ENCODE measurements at regions not wholly inside any gene's neighbourhood (a gene's known extent, or its start where the extent isn't known, plus 50 kb on each side); places are given as distances from the start of the nearest gene placed in this dataset.

- TF ChIP-seq EGR1 (IDR thresholded peaks at IDR 0.05; ENCODE audit: low read depth) (no peak), SIN3A (IDR thresholded peaks at IDR 0.05; ENCODE audit: low read depth) (no peak), CEBPB (IDR thresholded peaks at IDR 0.05; ENCODE audit: low read depth) (no peak), MAX (IDR thresholded peaks at IDR 0.05) (no peak), TCF7L2 (IDR thresholded peaks at IDR 0.05; ENCODE audit: borderline replicate concordance, extremely low read depth, insufficient read depth, insufficient read length) (no peak), RAD21 (IDR thresholded peaks at IDR 0.05; ENCODE audit: low read depth) (no peak)
These were observed 170.1 kb upstream of the SEMA3D start (continued) for GRCh38 chr7:85356916-85357315.

GRCh38 chr7:85343484-85343883 is 156.6 kb upstream of the SEMA3D start:
- DNase-seq (ENCODE audit: low read depth, low spot score), result no peak
- no peak for ATAC-seq
- Histone ChIP-seq H3K4me1 (ENCODE audit: control insufficient read depth in 1 of 2, insufficient read depth in 2 of 2, low read length in 2 of 2) (no peaks in the 10 kb centered on the region), H3K36me3 (ENCODE audit: control insufficient read depth in 1 of 2, insufficient read depth in 2 of 2, low read length in 2 of 2) (no peaks in the 10 kb centered on the region), H3K9me3 (ENCODE audit: control insufficient read depth in 1 of 2, insufficient read depth in 1 of 2, low read depth in 1 of 2, low read length in 2 of 2) (no peaks in the 10 kb centered on the region), H3K27me3 (ENCODE audit: insufficient read depth, low read length) (no peaks in the 10 kb centered on the region), H3K27ac (ENCODE audit: low read depth, low read length) (no peak overlapping the region), H3K79me2 (ENCODE audit: insufficient read depth, low read length) (no peaks in the 10 kb centered on the region), H3K9me2 (ENCODE audit: insufficient read depth) (no peaks in the 10 kb centered on the region), H3K9ac (ENCODE audit: low read length) (no peak overlapping the region), H4K20me1 (ENCODE audit: insufficient read depth) (no peaks in the 10 kb centered on the region), H3K4me2 (ENCODE audit: low read length) (no peak overlapping the region), H3K4me3 (replicated peaks in 1 of 2; ENCODE audit: low read depth in 1 of 2, low read length in 2 of 2) (no peak overlapping the region), H2AFZ (ENCODE audit: low read depth, low read length, poor library complexity, severe bottlenecking) (no peak overlapping the region)
- POLR2A ChIA-PET, result no interaction called here
- intact Hi-C loops (cut with micrococcal nuclease), result no loop called here
- TF ChIP-seq MAX (IDR thresholded peaks at IDR 0.05) (no peak), SIN3A (IDR thresholded peaks at IDR 0.05; ENCODE audit: low read depth) (no peak), CEBPB (IDR thresholded peaks at IDR 0.05; ENCODE audit: low read depth) (no peak), ZNF274 (IDR thresholded peaks at IDR 0.05; ENCODE audit: low read depth, low read length) (no peak), TCF7L2 (IDR thresholded peaks at IDR 0.05; ENCODE audit: borderline replicate concordance, extremely low read depth, insufficient read depth, insufficient read length) (no peak), SP1 (IDR thresholded peaks at IDR 0.05; ENCODE audit: low read depth) (no peak), ELF1 (IDR thresholded peaks at IDR 0.05; ENCODE audit: borderline replicate concordance, low read depth) (no peak), ZFX (IDR thresholded peaks at IDR 0.05) (no peak), POLR2A (IDR thresholded peaks at IDR 0.05; ENCODE audit: borderline replicate concordance, extremely low read depth, insufficient read depth, insufficient read length) (no peak), EZH2phosphoT487 (IDR thresholded peaks at IDR 0.05; ENCODE audit: borderline replicate concordance) (no peak), POLR2AphosphoS5 (IDR thresholded peaks at IDR 0.05; ENCODE audit: low read depth, low read length) (no peak), EZH2 (IDR thresholded peaks at IDR 0.05) (no peak), YY1 (IDR thresholded peaks at IDR 0.05; ENCODE audit: extremely low read depth, insufficient replicate concordance, low read depth, low read length) (no peak), CTCF (IDR thresholded peaks at IDR 0.05 in 2 of 3, conservative IDR thresholded peaks at IDR 0.05 in 1 of 3; ENCODE audit: borderline replicate concordance in 1 of 3, insufficient read depth in 1 of 3, low read depth in 2 of 3, low read length in 2 of 3) (no peak), SRF (IDR thresholded peaks at IDR 0.05; ENCODE audit: low read depth) (no peak), FOSL1 (IDR thresholded peaks at IDR 0.05; ENCODE audit: low read depth) (no peak)
- TF ChIP-seq, protein P1, sequence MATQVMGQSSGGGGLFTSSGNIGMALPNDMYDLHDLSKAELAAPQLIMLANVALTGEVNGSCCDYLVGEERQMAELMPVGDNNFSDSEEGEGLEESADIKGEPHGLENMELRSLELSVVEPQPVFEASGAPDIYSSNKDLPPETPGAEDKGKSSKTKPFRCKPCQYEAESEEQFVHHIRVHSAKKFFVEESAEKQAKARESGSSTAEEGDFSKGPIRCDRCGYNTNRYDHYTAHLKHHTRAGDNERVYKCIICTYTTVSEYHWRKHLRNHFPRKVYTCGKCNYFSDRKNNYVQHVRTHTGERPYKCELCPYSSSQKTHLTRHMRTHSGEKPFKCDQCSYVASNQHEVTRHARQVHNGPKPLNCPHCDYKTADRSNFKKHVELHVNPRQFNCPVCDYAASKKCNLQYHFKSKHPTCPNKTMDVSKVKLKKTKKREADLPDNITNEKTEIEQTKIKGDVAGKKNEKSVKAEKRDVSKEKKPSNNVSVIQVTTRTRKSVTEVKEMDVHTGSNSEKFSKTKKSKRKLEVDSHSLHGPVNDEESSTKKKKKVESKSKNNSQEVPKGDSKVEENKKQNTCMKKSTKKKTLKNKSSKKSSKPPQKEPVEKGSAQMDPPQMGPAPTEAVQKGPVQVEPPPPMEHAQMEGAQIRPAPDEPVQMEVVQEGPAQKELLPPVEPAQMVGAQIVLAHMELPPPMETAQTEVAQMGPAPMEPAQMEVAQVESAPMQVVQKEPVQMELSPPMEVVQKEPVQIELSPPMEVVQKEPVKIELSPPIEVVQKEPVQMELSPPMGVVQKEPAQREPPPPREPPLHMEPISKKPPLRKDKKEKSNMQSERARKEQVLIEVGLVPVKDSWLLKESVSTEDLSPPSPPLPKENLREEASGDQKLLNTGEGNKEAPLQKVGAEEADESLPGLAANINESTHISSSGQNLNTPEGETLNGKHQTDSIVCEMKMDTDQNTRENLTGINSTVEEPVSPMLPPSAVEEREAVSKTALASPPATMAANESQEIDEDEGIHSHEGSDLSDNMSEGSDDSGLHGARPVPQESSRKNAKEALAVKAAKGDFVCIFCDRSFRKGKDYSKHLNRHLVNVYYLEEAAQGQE (IDR thresholded peaks at IDR 0.05; ENCODE audit: low read depth), result no peak
- RAD21 ChIA-PET (ENCODE audit: low non-redundant PET in 1 of 2, low total read pairs in 2 of 2, uncharacterized antibody in 2 of 2, unreplicated experiment in 2 of 2), result no interaction called here
- BruUV-seq (replicated peaks), result no TSS peak
- CTCF ChIA-PET, result no interaction called here
